Neural cell (in vitro differentiated cells): ENCODE measurements at regions not wholly inside any gene's neighbourhood (a gene's known extent, or its start where the extent isn't known, plus 50 kb on each side); places are given as distances from the start of the nearest gene placed in this dataset.

Experiments
- H2AFZ ChIP-seq: fragments of 200-600, 300-800 bp; sonication (generic), shearing (Covaris generic); 2 replicates; pipeline ENCODE4 v1.6.0; 2014; ENCODE audit warnings: low read depth, mild to moderate bottlenecking, antibody characterized with exemption, low read length, moderate library complexity
- H3F3A ChIP-seq: fragments of 200-600 bp; shearing (Covaris generic); 2 replicates; pipeline ENCODE4 v1.6.1; 2016; ENCODE audit warnings: mild to moderate bottlenecking, moderate library complexity, mixed read lengths, antibody characterized with exemption, low read length; ENCODE audit not compliant: insufficient read depth, poor library complexity, severe bottlenecking
- H3K27ac ChIP-seq: fragments of 200-600, 300-800 bp; sonication (generic), shearing (Covaris generic); 2 replicates; pipeline ENCODE4 v1.5.1; 2014; ENCODE audit warnings: mild to moderate bottlenecking, low read length, moderate library complexity
- H3K27me3 ChIP-seq: fragments of 300-800, 200-600 bp; sonication (generic), shearing (Covaris generic); 2 replicates; pipeline ENCODE4 v1.6.0; 2014; ENCODE audit warnings: mild to moderate bottlenecking, low read depth, low read length, moderate library complexity; ENCODE audit not compliant: insufficient read depth
- H3K36me3 ChIP-seq: fragments of 300-800, 200-600 bp; sonication (generic), shearing (Covaris generic); 2 replicates; pipeline ENCODE4 v1.5.1; 2014; ENCODE audit warnings: mild to moderate bottlenecking, antibody characterized with exemption, low read length, moderate library complexity; ENCODE audit not compliant: insufficient read depth
- H3K4me2 ChIP-seq: fragments of 300-800, 200-600 bp; sonication (generic), shearing (Covaris generic); 2 replicates; pipeline ENCODE4 v1.6.0; 2014; ENCODE audit warnings: mild to moderate bottlenecking, low read length
- H3K4me3 ChIP-seq: fragments of 300-800, 200-600 bp; sonication (generic), shearing (Covaris generic); 2 replicates; pipeline ENCODE4 v1.5.1; 2014; ENCODE audit warnings: mild to moderate bottlenecking, low read length, moderate library complexity
- H3K79me2 ChIP-seq: fragments of 200-600 bp; shearing (Covaris generic); replicated peaks from 2 replicates; pipeline ENCODE4 v1.6.0; 2014; ENCODE audit warnings: mild to moderate bottlenecking, low read length, moderate library complexity; ENCODE audit not compliant: insufficient read depth
- H3K9ac ChIP-seq: fragments of 300-800, 200-600 bp; sonication (generic), shearing (Covaris generic); 2 replicates; pipeline ENCODE4 v1.6.1; 2016; ENCODE audit warnings: mild to moderate bottlenecking, low read length, mixed read lengths
- H3K9me2 ChIP-seq: fragments of 200-600 bp; shearing (Covaris generic); 2 replicates; pipeline ENCODE4 v1.6.1; 2016; ENCODE audit warnings: mild to moderate bottlenecking, low read length, mixed read lengths; ENCODE audit not compliant: insufficient read depth
- H3K9me3 ChIP-seq: fragments of 200-600, 300-800 bp; sonication (generic), shearing (Covaris generic); 2 replicates; pipeline ENCODE4 v1.6.1; 2016; ENCODE audit warnings: mild to moderate bottlenecking, mixed run types, low read length, moderate library complexity, mixed read lengths
- H4K20me1 ChIP-seq: fragments of 200-600 bp; shearing (Covaris generic); 2 replicates; pipeline ENCODE4 v1.6.1; 2016; ENCODE audit warnings: mild to moderate bottlenecking, mixed run types; ENCODE audit not compliant: insufficient read depth
- EP300 ChIP-seq: fragments of 450-650 bp; conservative IDR thresholded peaks from 2 replicates; pipeline ENCODE4 v1.6.1; 2014; ENCODE audit warnings: antibody characterized with exemption, mild to moderate bottlenecking, moderate library complexity; ENCODE audit not compliant: poor library complexity, severe bottlenecking
- EZH2 ChIP-seq: fragments of 200-600, 300-800 bp; shearing (Covaris generic), sonication (generic); IDR thresholded peaks from 2 replicates; pipeline ENCODE4 v1.6.1; 2014; ENCODE audit warnings: antibody characterized with exemption, low read length, borderline replicate concordance, mild to moderate bottlenecking; ENCODE audit not compliant: insufficient read depth, poor library complexity, severe bottlenecking
- MXI1 ChIP-seq: fragments of 450-650 bp; conservative IDR thresholded peaks from 2 replicates; pipeline ENCODE4 v1.6.1; 2014; ENCODE audit warnings: antibody characterized with exemption, mild to moderate bottlenecking; ENCODE audit not compliant: poor library complexity, severe bottlenecking
- POLR2AphosphoS5 ChIP-seq: IDR thresholded peaks from 2 replicates; pipeline ENCODE4 v1.6.1; 2012
- RAD21 ChIP-seq: fragments of 450-650 bp; conservative IDR thresholded peaks from 2 replicates; pipeline ENCODE4 v1.6.1; 2014; ENCODE audit warnings: antibody characterized with exemption, mild to moderate bottlenecking, moderate library complexity
- SMC3 ChIP-seq: fragments of 450-650 bp; conservative IDR thresholded peaks from 2 replicates; pipeline ENCODE4 v1.6.1; 2014; ENCODE audit warnings: antibody characterized with exemption, mild to moderate bottlenecking, moderate library complexity; ENCODE audit not compliant: poor library complexity
- TAF1 ChIP-seq: IDR thresholded peaks from 2 replicates; pipeline ENCODE4 v1.6.1; 2012; ENCODE audit warnings: low read depth
- TF ChIP-seq, protein P1 (sequence below): fragments of 450-650 bp; IDR thresholded peaks from 2 replicates; pipeline ENCODE4 v1.5.1; 2014; ENCODE audit warnings: antibody characterized with exemption, mild to moderate bottlenecking, moderate library complexity; ENCODE audit not compliant: poor library complexity, severe bottlenecking
- TF ChIP-seq, protein P2 (sequence below): IDR thresholded peaks from 2 replicates; pipeline ENCODE4 v1.6.1; 2012; ENCODE audit warnings: borderline replicate concordance

DNA sequence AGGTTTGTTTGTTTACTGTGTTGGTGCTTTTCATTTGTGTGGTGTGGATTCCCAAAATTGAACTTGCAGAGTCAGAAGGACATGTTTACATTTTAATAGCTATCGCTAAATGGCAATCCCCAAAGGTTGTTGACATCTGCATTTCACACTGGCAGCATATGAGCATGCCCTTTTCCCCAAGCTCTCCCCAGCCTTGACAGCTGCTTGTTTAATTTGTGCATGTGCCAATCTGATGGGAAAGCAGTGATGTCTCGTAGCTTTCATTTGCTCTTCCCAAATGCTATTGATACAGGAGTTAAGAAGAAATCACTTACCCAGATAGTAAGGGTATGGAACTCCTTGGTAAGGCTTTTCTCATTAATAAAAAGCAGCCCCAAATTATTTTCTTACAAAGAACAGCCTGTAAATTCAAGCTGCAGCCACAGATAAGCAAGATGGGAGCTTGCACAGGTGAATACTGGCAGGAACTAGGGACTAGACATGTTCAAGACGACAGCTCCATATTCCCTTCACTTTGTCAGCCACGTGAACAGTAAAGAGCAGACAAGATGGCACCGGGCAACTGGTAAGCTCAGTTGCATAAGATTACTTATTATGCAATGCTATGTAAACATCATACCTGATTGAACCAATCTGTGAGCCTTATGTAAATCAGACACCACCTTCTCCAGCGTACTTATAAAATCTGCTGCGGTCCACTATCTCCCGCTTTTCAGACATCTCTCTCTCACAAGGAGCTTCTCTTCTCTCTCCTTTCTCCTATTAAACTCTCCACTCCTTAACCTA, 87.4 kb downstream of the IGLL5 start:
- H3K9me2 ChIP-seq = no peaks in the 10 kb centered on the region
- TF ChIP-seq EP300 (peak; percentile 60), EZH2 (no peak), POLR2AphosphoS5 (peak; percentile 36)
- H3K27me3 ChIP-seq = no peaks in the 10 kb centered on the region
- no peaks in the 10 kb centered on the region for H3K36me3 ChIP-seq
- no peaks in the 10 kb centered on the region for H4K20me1 ChIP-seq
- H3K4me2 ChIP-seq = no peak overlapping the region
- no peaks in the 10 kb centered on the region for H3F3A ChIP-seq
- peaks cover 4% of the 10 kb centered on the region for H3K9me3 ChIP-seq
- no peak overlapping the region for H3K9ac ChIP-seq
- H3K79me2 ChIP-seq = no peaks in the 10 kb centered on the region
- no peak overlapping the region for H2AFZ ChIP-seq
- peak overlapping the region; percentile 34 for H3K27ac ChIP-seq
- H3K4me3 ChIP-seq = peak overlapping the region; percentile 41

DNA sequence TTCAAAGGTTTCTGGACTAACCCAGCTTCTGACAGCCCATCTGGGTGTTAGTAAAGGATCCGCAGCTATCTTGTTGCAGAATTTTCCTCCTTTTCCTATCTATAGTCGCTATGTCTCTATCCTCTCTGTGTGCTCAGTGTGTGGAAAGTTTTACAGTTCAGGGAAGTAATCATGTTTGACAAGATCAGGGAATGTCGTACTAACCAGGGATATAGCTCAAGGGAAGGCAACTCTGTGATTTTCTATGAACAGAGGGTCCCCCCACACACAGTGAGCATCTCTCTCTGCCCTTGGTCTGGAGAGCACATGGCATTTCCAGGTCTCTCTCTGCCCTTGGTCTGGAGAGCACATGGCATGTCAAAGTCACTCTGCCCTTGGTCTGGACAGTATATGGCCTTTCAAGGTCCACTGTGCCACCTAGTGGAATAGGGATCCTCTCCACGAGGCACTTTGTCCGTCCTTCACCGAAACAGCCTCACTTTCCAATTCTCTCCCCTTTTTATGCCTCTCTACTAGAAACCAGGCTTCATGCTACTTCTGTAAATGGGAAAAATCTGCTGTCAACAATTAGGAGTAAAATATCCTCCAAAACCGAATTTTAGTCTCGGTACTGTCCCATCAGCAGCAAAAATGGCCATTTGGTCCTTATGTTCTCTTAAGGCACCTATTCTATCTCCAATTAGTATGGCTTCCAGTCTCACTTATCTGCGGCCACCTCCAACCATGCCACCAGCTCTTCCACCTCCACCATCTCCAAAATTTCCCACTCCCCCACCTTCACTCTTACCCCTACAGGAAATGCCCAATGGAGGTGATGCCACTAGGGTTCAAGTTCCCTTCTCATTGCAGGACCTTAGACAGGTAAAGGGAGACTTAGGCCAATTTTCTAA, 88.7 kb downstream of the IGLL5 start:
- H3K4me3 ChIP-seq = no peak overlapping the region
- no peaks in the 10 kb centered on the region for H3F3A ChIP-seq
- H3K36me3 ChIP-seq = no peaks in the 10 kb centered on the region
- no peaks in the 10 kb centered on the region for H4K20me1 ChIP-seq
- H2AFZ ChIP-seq = no peak overlapping the region
- no peak overlapping the region for H3K27ac ChIP-seq
- TF ChIP-seq TAF1 (no peak), EP300 (no peak), POLR2AphosphoS5 (no peak), MXI1 (no peak), EZH2 (no peak), SMC3 (no peak), RAD21 (no peak)
- TF ChIP-seq, protein P1, sequence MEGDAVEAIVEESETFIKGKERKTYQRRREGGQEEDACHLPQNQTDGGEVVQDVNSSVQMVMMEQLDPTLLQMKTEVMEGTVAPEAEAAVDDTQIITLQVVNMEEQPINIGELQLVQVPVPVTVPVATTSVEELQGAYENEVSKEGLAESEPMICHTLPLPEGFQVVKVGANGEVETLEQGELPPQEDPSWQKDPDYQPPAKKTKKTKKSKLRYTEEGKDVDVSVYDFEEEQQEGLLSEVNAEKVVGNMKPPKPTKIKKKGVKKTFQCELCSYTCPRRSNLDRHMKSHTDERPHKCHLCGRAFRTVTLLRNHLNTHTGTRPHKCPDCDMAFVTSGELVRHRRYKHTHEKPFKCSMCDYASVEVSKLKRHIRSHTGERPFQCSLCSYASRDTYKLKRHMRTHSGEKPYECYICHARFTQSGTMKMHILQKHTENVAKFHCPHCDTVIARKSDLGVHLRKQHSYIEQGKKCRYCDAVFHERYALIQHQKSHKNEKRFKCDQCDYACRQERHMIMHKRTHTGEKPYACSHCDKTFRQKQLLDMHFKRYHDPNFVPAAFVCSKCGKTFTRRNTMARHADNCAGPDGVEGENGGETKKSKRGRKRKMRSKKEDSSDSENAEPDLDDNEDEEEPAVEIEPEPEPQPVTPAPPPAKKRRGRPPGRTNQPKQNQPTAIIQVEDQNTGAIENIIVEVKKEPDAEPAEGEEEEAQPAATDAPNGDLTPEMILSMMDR = no peak
- TF ChIP-seq, protein P2, sequence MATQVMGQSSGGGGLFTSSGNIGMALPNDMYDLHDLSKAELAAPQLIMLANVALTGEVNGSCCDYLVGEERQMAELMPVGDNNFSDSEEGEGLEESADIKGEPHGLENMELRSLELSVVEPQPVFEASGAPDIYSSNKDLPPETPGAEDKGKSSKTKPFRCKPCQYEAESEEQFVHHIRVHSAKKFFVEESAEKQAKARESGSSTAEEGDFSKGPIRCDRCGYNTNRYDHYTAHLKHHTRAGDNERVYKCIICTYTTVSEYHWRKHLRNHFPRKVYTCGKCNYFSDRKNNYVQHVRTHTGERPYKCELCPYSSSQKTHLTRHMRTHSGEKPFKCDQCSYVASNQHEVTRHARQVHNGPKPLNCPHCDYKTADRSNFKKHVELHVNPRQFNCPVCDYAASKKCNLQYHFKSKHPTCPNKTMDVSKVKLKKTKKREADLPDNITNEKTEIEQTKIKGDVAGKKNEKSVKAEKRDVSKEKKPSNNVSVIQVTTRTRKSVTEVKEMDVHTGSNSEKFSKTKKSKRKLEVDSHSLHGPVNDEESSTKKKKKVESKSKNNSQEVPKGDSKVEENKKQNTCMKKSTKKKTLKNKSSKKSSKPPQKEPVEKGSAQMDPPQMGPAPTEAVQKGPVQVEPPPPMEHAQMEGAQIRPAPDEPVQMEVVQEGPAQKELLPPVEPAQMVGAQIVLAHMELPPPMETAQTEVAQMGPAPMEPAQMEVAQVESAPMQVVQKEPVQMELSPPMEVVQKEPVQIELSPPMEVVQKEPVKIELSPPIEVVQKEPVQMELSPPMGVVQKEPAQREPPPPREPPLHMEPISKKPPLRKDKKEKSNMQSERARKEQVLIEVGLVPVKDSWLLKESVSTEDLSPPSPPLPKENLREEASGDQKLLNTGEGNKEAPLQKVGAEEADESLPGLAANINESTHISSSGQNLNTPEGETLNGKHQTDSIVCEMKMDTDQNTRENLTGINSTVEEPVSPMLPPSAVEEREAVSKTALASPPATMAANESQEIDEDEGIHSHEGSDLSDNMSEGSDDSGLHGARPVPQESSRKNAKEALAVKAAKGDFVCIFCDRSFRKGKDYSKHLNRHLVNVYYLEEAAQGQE = no peak
- no peaks in the 10 kb centered on the region for H3K79me2 ChIP-seq
- no peaks in the 10 kb centered on the region for H3K27me3 ChIP-seq
- no peaks in the 10 kb centered on the region for H3K9me2 ChIP-seq
- H3K9me3 ChIP-seq = peaks cover 11% of the 10 kb centered on the region
- H3K4me2 ChIP-seq = no peak overlapping the region
- H3K9ac ChIP-seq = no peak overlapping the region
